ENCODE measurements at regions not wholly inside any gene's neighbourhood (a gene's known extent, or its start where the extent isn't known, plus 50 kb on each side); places are given as distances from the start of the nearest gene placed in this dataset.

- H3K4me3 ChIP-seq (ENCODE audit: low read length, poor library complexity, severe bottlenecking) = no peak overlapping the region
- H3K9me2 ChIP-seq (replicated peaks; ENCODE audit: low read depth, low read length) = no peaks in the 10 kb centered on the region
- H2AFZ ChIP-seq (ENCODE audit: low read length) = no peak overlapping the region
- H3K9me3 ChIP-seq (ENCODE audit: insufficient read depth, low read depth, low read length) = no peaks in the 10 kb centered on the region
- H3K79me2 ChIP-seq (ENCODE audit: insufficient read depth, low read length) = no peaks in the 10 kb centered on the region
- no peak overlapping the region for H3K9ac ChIP-seq (ENCODE audit: low read depth, low read length, poor library complexity, severe bottlenecking)
- H3K36me3 ChIP-seq (ENCODE audit: insufficient read depth, low read length) = no peaks in the 10 kb centered on the region
- no peak overlapping the region for H3K4me2 ChIP-seq (ENCODE audit: low read depth, low read length, poor library complexity, severe bottlenecking)
- no peaks in the 10 kb centered on the region for H3K27me3 ChIP-seq (ENCODE audit: insufficient read depth, low read length, poor library complexity, severe bottlenecking)
- H3F3A ChIP-seq (ENCODE audit: low read depth) = no peaks in the 10 kb centered on the region
- no peaks in the 10 kb centered on the region for H3K4me1 ChIP-seq (ENCODE audit: insufficient read depth, low read length, poor library complexity, severe bottlenecking)
- no peaks in the 10 kb centered on the region for H4K20me1 ChIP-seq (ENCODE audit: insufficient read depth, low read length, poor library complexity, severe bottlenecking)
- TF ChIP-seq EZH2phosphoT487 (IDR thresholded peaks at IDR 0.05; ENCODE audit: borderline replicate concordance) (no peak), CTCF (conservative IDR thresholded peaks at IDR 0.05; ENCODE audit: low read length) (no peak)
Measured at GRCh38 chr1:106680776-106681344, 375.6 kb upstream of the PRMT6 start.

GRCh38 chr1:106681939-106682522, 374.4 kb upstream of the PRMT6 start:
- Histone ChIP-seq H3K4me2 (ENCODE audit: low read depth, low read length, poor library complexity, severe bottlenecking) (no peak overlapping the region), H3K79me2 (ENCODE audit: insufficient read depth, low read length) (no peaks in the 10 kb centered on the region), H3F3A (ENCODE audit: low read depth) (no peaks in the 10 kb centered on the region), H3K4me1 (ENCODE audit: insufficient read depth, low read length, poor library complexity, severe bottlenecking) (no peaks in the 10 kb centered on the region), H3K9me3 (ENCODE audit: insufficient read depth, low read depth, low read length) (no peaks in the 10 kb centered on the region), H3K4me3 (ENCODE audit: low read length, poor library complexity, severe bottlenecking) (no peak overlapping the region), H3K9me2 (replicated peaks; ENCODE audit: low read depth, low read length) (no peaks in the 10 kb centered on the region), H4K20me1 (ENCODE audit: insufficient read depth, low read length, poor library complexity, severe bottlenecking) (no peaks in the 10 kb centered on the region), H3K27me3 (ENCODE audit: insufficient read depth, low read length, poor library complexity, severe bottlenecking) (no peaks in the 10 kb centered on the region), H3K9ac (ENCODE audit: low read depth, low read length, poor library complexity, severe bottlenecking) (no peak overlapping the region), H2AFZ (ENCODE audit: low read length) (no peak overlapping the region), H3K36me3 (ENCODE audit: insufficient read depth, low read length) (no peaks in the 10 kb centered on the region)
- no peak for TF ChIP-seq EZH2phosphoT487 (IDR thresholded peaks at IDR 0.05; ENCODE audit: borderline replicate concordance)
- TF ChIP-seq CTCF (conservative IDR thresholded peaks at IDR 0.05; ENCODE audit: low read length) = no peak

- H3K9ac ChIP-seq (ENCODE audit: low read depth, low read length, poor library complexity, severe bottlenecking) = no peak overlapping the region
- no peaks in the 10 kb centered on the region for H3K9me2 ChIP-seq (replicated peaks; ENCODE audit: low read depth, low read length)
- H3K79me2 ChIP-seq (ENCODE audit: insufficient read depth, low read length) = no peaks in the 10 kb centered on the region
- no peaks in the 10 kb centered on the region for H4K20me1 ChIP-seq (ENCODE audit: insufficient read depth, low read length, poor library complexity, severe bottlenecking)
- no peak overlapping the region for H3K4me2 ChIP-seq (ENCODE audit: low read depth, low read length, poor library complexity, severe bottlenecking)
- H3K4me3 ChIP-seq (ENCODE audit: low read length, poor library complexity, severe bottlenecking) = no peak overlapping the region
- H3F3A ChIP-seq (ENCODE audit: low read depth) = no peaks in the 10 kb centered on the region
- H3K27me3 ChIP-seq (ENCODE audit: insufficient read depth, low read length, poor library complexity, severe bottlenecking) = no peaks in the 10 kb centered on the region
- H3K4me1 ChIP-seq (ENCODE audit: insufficient read depth, low read length, poor library complexity, severe bottlenecking) = no peaks in the 10 kb centered on the region
- no peak for TF ChIP-seq EZH2phosphoT487 (IDR thresholded peaks at IDR 0.05; ENCODE audit: borderline replicate concordance)
- no peak for TF ChIP-seq CTCF (conservative IDR thresholded peaks at IDR 0.05; ENCODE audit: low read length)
- H2AFZ ChIP-seq (ENCODE audit: low read length) = no peak overlapping the region
- H3K9me3 ChIP-seq (ENCODE audit: insufficient read depth, low read depth, low read length) = no peaks in the 10 kb centered on the region
- H3K36me3 ChIP-seq (ENCODE audit: insufficient read depth, low read length) = no peaks in the 10 kb centered on the region
Measured at GRCh38 chr1:106688446-106688845, 368.0 kb upstream of the PRMT6 start.
